B cell (primary cell): ENCODE measurements at regions not wholly inside any gene's neighbourhood (a gene's known extent, or its start where the extent isn't known, plus 50 kb on each side); places are given as distances from the start of the nearest gene placed in this dataset.

Experiments used
- ATAC-seq: fragments of 200-7000 bp; cut with Tn5 transposase; one replicate; pipeline ENCODE4 v1.10.0; 2021; ENCODE audit warnings: low read depth, mild to moderate bottlenecking, moderate number of reproducible peaks, moderate library complexity
- CTCF ChIA-PET: fragments of 350-600 bp; sonication (Branson Sonifier 250); formaldehyde crosslinking; loops from one replicate; lab custom pipeline; 2021; ENCODE audit warnings: antibody characterized with exemption, inconsistent platforms; lab: Charles Lee
- POLR2A ChIA-PET: fragments of 350-600 bp; sonication (Branson Sonifier 250); formaldehyde crosslinking; loops from one replicate; lab custom pipeline; 2021; ENCODE audit warnings: antibody characterized with exemption; lab: Charles Lee
- DNase-seq: peaks from one replicate; pipeline ENCODE4 v3.0.0; 2013
- H2AFZ ChIP-seq: 2 replicates; pipeline ENCODE4 v1.6.1; 2012; ENCODE audit warnings: mild to moderate bottlenecking, low read depth, low read length; ENCODE audit not compliant: insufficient read depth, poor library complexity, severe bottlenecking
- H3K27ac ChIP-seq, 2 donors: 1 replicate in 1 of 2; 2 replicates in 1 of 2; pipeline ENCODE4 v1.5.1; 2012 to 2013; ENCODE audit warnings: low read length in 2 of 2, mild to moderate bottlenecking in 2 of 2, moderate library complexity in 1 of 2
- H3K27me3 ChIP-seq, 4 experiments: fragments of 200-600 bp in 1 of 4; sonication (generic) in 1 of 4; replicated peaks in 1 of 4; 1 replicate in 2 of 4; 2 replicates in 2 of 4; pipeline versions ENCODE4 v1.6.1 to v1.7.0; 2013 to 2016; ENCODE audit warnings: low read length in 3 of 4, mild to moderate bottlenecking in 2 of 4, mixed read lengths in 1 of 4, moderate library complexity in 1 of 4; ENCODE audit not compliant: insufficient read depth in 4 of 4, control insufficient read depth in 3 of 4; ENCODE audit errors: control extremely low read depth in 1 of 4
- H3K36me3 ChIP-seq, 2 experiments: replicated peaks in 1 of 2; 1 replicate in 1 of 2; 2 replicates in 1 of 2; pipeline versions ENCODE4 v1.6.1 to v1.7.1; 2013; ENCODE audit warnings: low read length in 1 of 2; ENCODE audit not compliant: insufficient read depth in 2 of 2, control insufficient read depth in 1 of 2; ENCODE audit errors: control extremely low read depth in 1 of 2, extremely low read depth in 1 of 2
- H3K4me1 ChIP-seq, 2 donors: fragments of 200-600 bp in 1 of 2; sonication (generic) in 1 of 2; 1 replicate in 1 of 2; 2 replicates in 1 of 2; pipeline versions ENCODE4 v1.5.1 to v1.6.1; 2013 to 2017; ENCODE audit warnings: low read length in 2 of 2; ENCODE audit not compliant: control insufficient read depth in 2 of 2, insufficient read depth in 2 of 2
- H3K4me2 ChIP-seq: replicated peaks from 2 replicates; pipeline ENCODE3; 2012; ENCODE audit warnings: mild to moderate bottlenecking, low read depth, low read length; ENCODE audit not compliant: poor library complexity, severe bottlenecking
- H3K4me3 ChIP-seq, 5 experiments: fragments of 200-600 bp in 1 of 5; sonication (generic) in 1 of 5; 1 replicate in 3 of 5; 2 replicates in 2 of 5; pipeline versions ENCODE4 v1.5.1 to v1.7.0; 2011 to 2016; ENCODE audit warnings: low read length in 4 of 5, mild to moderate bottlenecking in 4 of 5, low read depth in 2 of 5, control low read depth in 1 of 5, moderate library complexity in 1 of 5; ENCODE audit not compliant: insufficient read depth in 1 of 5; ENCODE audit errors: control extremely low read depth in 1 of 5, extremely low read depth in 1 of 5
- H3K79me2 ChIP-seq: fragments of 200-600 bp; sonication (generic); one replicate; pipeline ENCODE4 v1.6.0; 2016; ENCODE audit warnings: low read length; ENCODE audit not compliant: control insufficient read depth, insufficient read depth
- H3K9ac ChIP-seq: fragments of 200-600 bp; sonication (generic); 2 replicates; pipeline ENCODE4 v1.6.1; 2017; ENCODE audit warnings: mild to moderate bottlenecking, low read length, moderate library complexity
- H3K9me3 ChIP-seq, 3 donors: one replicate each; pipeline versions ENCODE4 v1.6.1 to v1.7.1; 2013; ENCODE audit warnings: low read length in 2 of 3; ENCODE audit not compliant: control insufficient read depth in 2 of 3, insufficient read depth in 1 of 3; ENCODE audit errors: control extremely low read depth in 1 of 3
- H4K20me1 ChIP-seq: 2 replicates; pipeline ENCODE4 v1.6.0; 2012; ENCODE audit warnings: mild to moderate bottlenecking, low read length; ENCODE audit not compliant: insufficient read depth, control insufficient read depth, poor library complexity, severe bottlenecking
- H3K27ac Mint-ChIP-seq: one replicate; pipeline ENCODE4 v1.8.0; 2021; ENCODE audit warnings: mixed read lengths
- H3K27me3 Mint-ChIP-seq: one replicate; pipeline ENCODE4 v1.8.0; 2021; ENCODE audit warnings: mixed read lengths
- H3K4me1 Mint-ChIP-seq: one replicate; pipeline ENCODE4 v1.8.0; 2021; ENCODE audit warnings: mixed read lengths
- H3K4me3 Mint-ChIP-seq: one replicate; pipeline ENCODE4 v1.8.0; 2021; ENCODE audit warnings: mixed read lengths
- H3K9me3 Mint-ChIP-seq: one replicate; pipeline ENCODE4 v1.8.0; 2022; ENCODE audit warnings: mixed read lengths; ENCODE audit not compliant: insufficient read depth
- CTCF ChIP-seq: fragments of 200-600 bp; IDR thresholded peaks from one replicate; pipeline ENCODE4 v1.8.0; 2022; ENCODE audit warnings: antibody characterized with exemption, mild to moderate bottlenecking
- EZH2 ChIP-seq: IDR thresholded peaks from 2 replicates; pipeline ENCODE4 v1.6.1; 2012; ENCODE audit warnings: borderline replicate concordance, low read depth, mild to moderate bottlenecking, moderate library complexity, low read length; ENCODE audit not compliant: insufficient read depth, poor library complexity, severe bottlenecking
- WGBS: methylation state at CpG from one replicate; pipeline ENCODE4 v1.1.5; 2013; ENCODE audit warnings: missing lambda C conversion rate; ENCODE audit not compliant: insufficient coverage; 5-methylcytosine and 5-hydroxymethylcytosine counted together
- intact Hi-C: fragments of 100-400 bp; cut with micrococcal nuclease; formaldehyde crosslinking; loops from one replicate; pipeline ENCODE4 v1.10.0; 2022

- H3K79me2 ChIP-seq: no peaks in the 10 kb centered on the region
- H3K4me1 Mint-ChIP-seq: no peaks in the 10 kb centered on the region
These were observed 134.3 kb downstream of the IBTK start for GRCh38 chr6:82113231-82113630.

GRCh38 chr6:82111818-82112217 lies 135.7 kb downstream of the IBTK start:
- H3K4me2 ChIP-seq: no peak overlapping the region
- no peaks in the 10 kb centered on the region for H3K4me1 ChIP-seq
- intact Hi-C loops: no loop called here
- no peaks in the 10 kb centered on the region for H4K20me1 ChIP-seq
- ChIA-PET POLR2A (no interaction called here), CTCF (no interaction called here)
- no peak overlapping the region for H3K4me3 ChIP-seq
- no peaks in the 10 kb centered on the region for H3K9me3 ChIP-seq
- no peaks in the 10 kb centered on the region for H3K36me3 ChIP-seq
- H2AFZ ChIP-seq: no peak overlapping the region
- Mint-ChIP-seq H3K4me1 (no peaks in the 10 kb centered on the region), H3K4me3 (no peak overlapping the region), H3K27ac (no peak overlapping the region), H3K9me3 (peaks cover 9% of the 10 kb centered on the region), H3K27me3 (no peaks in the 10 kb centered on the region)
- TF ChIP-seq CTCF: no peak
- TF ChIP-seq EZH2: no peak
- no peak overlapping the region for H3K9ac ChIP-seq
- H3K27me3 ChIP-seq: no peaks in the 10 kb centered on the region
- H3K79me2 ChIP-seq: no peaks in the 10 kb centered on the region
- H3K27ac ChIP-seq: no peak overlapping the region
- ATAC-seq (no peak), DNase-seq (no peak)

More at GRCh38 chr6:82113231-82113630, 134.3 kb downstream of the IBTK start:
- TF ChIP-seq EZH2: no peak
- Mint-ChIP-seq H3K4me3 (no peak overlapping the region), H3K27ac (no peak overlapping the region), H3K9me3 (peaks cover 9% of the 10 kb centered on the region), H3K27me3 (no peaks in the 10 kb centered on the region)
- Histone ChIP-seq H3K4me3 (no peak overlapping the region), H3K4me2 (no peak overlapping the region), H3K9ac (no peak overlapping the region), H4K20me1 (no peaks in the 10 kb centered on the region), H3K9me3 (no peaks in the 10 kb centered on the region), H3K27me3 (no peaks in the 10 kb centered on the region), H3K4me1 (no peaks in the 10 kb centered on the region), H2AFZ (no peak overlapping the region), H3K36me3 (no peaks in the 10 kb centered on the region), H3K27ac (no peak overlapping the region)
- whole genome bisulfite sequencing: no CpG with 5 or more reads among the region's 3 CpGs
- POLR2A ChIA-PET: no interaction called here
- ATAC-seq: no peak
- no peak for DNase-seq
- CTCF ChIA-PET: no interaction called here
- intact Hi-C loops: no loop called here
